HL-60 (cell line): ENCODE measurements at regions not wholly inside any gene's neighbourhood (a gene's known extent, or its start where the extent isn't known, plus 50 kb on each side); places are given as distances from the start of the nearest gene placed in this dataset.

ENCODE experiments used
- GABPA ChIP-seq: IDR thresholded peaks from 2 replicates; pipeline ENCODE4 v1.6.1; 2012; ENCODE audit warnings: low read depth
- POLR2AphosphoS5 ChIP-seq: IDR thresholded peaks from 2 replicates; pipeline ENCODE4 v1.6.1; 2012; ENCODE audit warnings: low read depth
- SPI1 ChIP-seq: IDR thresholded peaks from 2 replicates; pipeline ENCODE4 v1.6.1; 2012; ENCODE audit warnings: low read depth, mild to moderate bottlenecking, borderline replicate concordance
- TF ChIP-seq, protein P1 (sequence below): IDR thresholded peaks from 2 replicates; pipeline ENCODE4 v1.6.1; 2012; ENCODE audit warnings: low read depth; ENCODE audit not compliant: insufficient replicate concordance
- TF ChIP-seq, protein P2 (sequence below): IDR thresholded peaks from one replicate; pipeline ENCODE4 v1.5.1; 2011; ENCODE audit warnings: low read length, control low read depth, inconsistent platforms; ENCODE audit not compliant: insufficient read depth

DNA sequence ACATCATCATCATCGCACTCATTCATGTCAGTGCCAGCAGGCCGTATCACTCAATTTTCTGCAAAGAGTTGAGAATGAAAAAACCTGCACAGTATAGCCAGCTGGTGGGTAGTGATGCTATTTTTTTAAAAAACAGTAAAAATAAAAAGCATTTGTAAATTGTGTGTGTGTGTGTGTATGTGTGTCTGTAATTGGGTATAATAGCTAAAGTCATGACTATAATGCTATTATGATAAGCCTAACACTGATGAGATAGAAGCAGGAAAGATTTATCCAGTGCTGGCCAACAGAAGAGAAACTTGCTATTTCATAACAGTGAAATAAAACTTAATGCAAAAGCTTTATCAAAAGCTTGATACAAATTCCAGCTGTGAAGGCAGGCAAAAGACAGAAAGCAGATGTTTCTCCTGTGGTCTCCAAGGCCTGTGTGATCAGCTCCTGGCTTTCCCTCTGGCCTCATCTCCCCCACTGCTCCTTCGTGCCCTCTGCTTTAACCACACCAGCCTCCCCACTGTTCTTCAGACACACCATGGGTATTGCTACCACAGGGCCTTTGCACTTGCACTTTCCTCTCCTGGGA lies 206.2 kb upstream of the IRX5 start:
- TF ChIP-seq POLR2AphosphoS5 = no peak
- TF ChIP-seq, protein P1, sequence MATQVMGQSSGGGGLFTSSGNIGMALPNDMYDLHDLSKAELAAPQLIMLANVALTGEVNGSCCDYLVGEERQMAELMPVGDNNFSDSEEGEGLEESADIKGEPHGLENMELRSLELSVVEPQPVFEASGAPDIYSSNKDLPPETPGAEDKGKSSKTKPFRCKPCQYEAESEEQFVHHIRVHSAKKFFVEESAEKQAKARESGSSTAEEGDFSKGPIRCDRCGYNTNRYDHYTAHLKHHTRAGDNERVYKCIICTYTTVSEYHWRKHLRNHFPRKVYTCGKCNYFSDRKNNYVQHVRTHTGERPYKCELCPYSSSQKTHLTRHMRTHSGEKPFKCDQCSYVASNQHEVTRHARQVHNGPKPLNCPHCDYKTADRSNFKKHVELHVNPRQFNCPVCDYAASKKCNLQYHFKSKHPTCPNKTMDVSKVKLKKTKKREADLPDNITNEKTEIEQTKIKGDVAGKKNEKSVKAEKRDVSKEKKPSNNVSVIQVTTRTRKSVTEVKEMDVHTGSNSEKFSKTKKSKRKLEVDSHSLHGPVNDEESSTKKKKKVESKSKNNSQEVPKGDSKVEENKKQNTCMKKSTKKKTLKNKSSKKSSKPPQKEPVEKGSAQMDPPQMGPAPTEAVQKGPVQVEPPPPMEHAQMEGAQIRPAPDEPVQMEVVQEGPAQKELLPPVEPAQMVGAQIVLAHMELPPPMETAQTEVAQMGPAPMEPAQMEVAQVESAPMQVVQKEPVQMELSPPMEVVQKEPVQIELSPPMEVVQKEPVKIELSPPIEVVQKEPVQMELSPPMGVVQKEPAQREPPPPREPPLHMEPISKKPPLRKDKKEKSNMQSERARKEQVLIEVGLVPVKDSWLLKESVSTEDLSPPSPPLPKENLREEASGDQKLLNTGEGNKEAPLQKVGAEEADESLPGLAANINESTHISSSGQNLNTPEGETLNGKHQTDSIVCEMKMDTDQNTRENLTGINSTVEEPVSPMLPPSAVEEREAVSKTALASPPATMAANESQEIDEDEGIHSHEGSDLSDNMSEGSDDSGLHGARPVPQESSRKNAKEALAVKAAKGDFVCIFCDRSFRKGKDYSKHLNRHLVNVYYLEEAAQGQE = no peak
- TF ChIP-seq, protein P2, sequence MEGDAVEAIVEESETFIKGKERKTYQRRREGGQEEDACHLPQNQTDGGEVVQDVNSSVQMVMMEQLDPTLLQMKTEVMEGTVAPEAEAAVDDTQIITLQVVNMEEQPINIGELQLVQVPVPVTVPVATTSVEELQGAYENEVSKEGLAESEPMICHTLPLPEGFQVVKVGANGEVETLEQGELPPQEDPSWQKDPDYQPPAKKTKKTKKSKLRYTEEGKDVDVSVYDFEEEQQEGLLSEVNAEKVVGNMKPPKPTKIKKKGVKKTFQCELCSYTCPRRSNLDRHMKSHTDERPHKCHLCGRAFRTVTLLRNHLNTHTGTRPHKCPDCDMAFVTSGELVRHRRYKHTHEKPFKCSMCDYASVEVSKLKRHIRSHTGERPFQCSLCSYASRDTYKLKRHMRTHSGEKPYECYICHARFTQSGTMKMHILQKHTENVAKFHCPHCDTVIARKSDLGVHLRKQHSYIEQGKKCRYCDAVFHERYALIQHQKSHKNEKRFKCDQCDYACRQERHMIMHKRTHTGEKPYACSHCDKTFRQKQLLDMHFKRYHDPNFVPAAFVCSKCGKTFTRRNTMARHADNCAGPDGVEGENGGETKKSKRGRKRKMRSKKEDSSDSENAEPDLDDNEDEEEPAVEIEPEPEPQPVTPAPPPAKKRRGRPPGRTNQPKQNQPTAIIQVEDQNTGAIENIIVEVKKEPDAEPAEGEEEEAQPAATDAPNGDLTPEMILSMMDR = no peak
- TF ChIP-seq SPI1 = no peak
- TF ChIP-seq GABPA = no peak
